H9 (cell line): ENCODE measurements at regions not wholly inside any gene's neighbourhood (a gene's known extent, or its start where the extent isn't known, plus 50 kb on each side); places are given as distances from the start of the nearest gene placed in this dataset.

Experiments
- DNase-seq: peaks from one replicate; pipeline ENCODE4 v3.0.0-alpha.2; 2017
- H2AFZ ChIP-seq: one replicate; pipeline ENCODE4 v1.6.1; 2013; ENCODE audit warnings: mild to moderate bottlenecking, low read length, control low read depth, moderate library complexity
- H2AK5ac ChIP-seq: 2 replicates; pipeline ENCODE4 v1.6.1; 2013; ENCODE audit warnings: low read length, control low read depth, mixed read lengths; ENCODE audit not compliant: insufficient read length
- H2BK120ac ChIP-seq: one replicate; pipeline ENCODE4 v1.6.1; 2013; ENCODE audit warnings: low read depth, mild to moderate bottlenecking, low read length, control low read depth, inconsistent platforms; ENCODE audit not compliant: poor library complexity, severe bottlenecking
- H2BK12ac ChIP-seq: 2 replicates; pipeline ENCODE4 v1.6.1; 2013; ENCODE audit warnings: low read length, control low read depth, mixed read lengths, low read depth; ENCODE audit not compliant: insufficient read length
- H2BK15ac ChIP-seq: 2 replicates; pipeline ENCODE4 v1.6.1; 2013; ENCODE audit warnings: low read depth, low read length, control low read depth
- H2BK20ac ChIP-seq: one replicate; pipeline ENCODE4 v1.6.1; 2013; ENCODE audit warnings: low read depth, mild to moderate bottlenecking, low read length, control low read depth, inconsistent platforms; ENCODE audit not compliant: poor library complexity, severe bottlenecking
- H2BK5ac ChIP-seq: 2 replicates; pipeline ENCODE4 v1.6.1; 2013; ENCODE audit warnings: low read length, control low read depth, mixed read lengths; ENCODE audit not compliant: insufficient read length
- H3K14ac ChIP-seq: 2 replicates; pipeline ENCODE4 v1.6.1; 2013; ENCODE audit warnings: low read length, control low read depth; ENCODE audit not compliant: insufficient read depth
- H3K18ac ChIP-seq: 2 replicates; pipeline ENCODE4 v1.6.1; 2013; ENCODE audit warnings: low read depth, mild to moderate bottlenecking, mixed read lengths, low read length, control low read depth; ENCODE audit not compliant: insufficient read length
- H3K23ac ChIP-seq: 2 replicates; pipeline ENCODE4 v1.6.1; 2013; ENCODE audit warnings: low read length, control low read depth, mixed read lengths, low read depth; ENCODE audit not compliant: insufficient read length
- H3K23me2 ChIP-seq: 2 replicates; pipeline ENCODE4 v1.6.1; 2013; ENCODE audit warnings: low read depth, mild to moderate bottlenecking, mixed read lengths, low read length, control low read depth; ENCODE audit not compliant: insufficient read length, poor library complexity, severe bottlenecking
- H3K27ac ChIP-seq: 2 replicates; pipeline ENCODE4 v1.5.1; 2013; ENCODE audit warnings: low read length, control low read depth, mixed read lengths, low read depth; ENCODE audit not compliant: insufficient read length
- H3K27me3 ChIP-seq: 2 replicates; pipeline ENCODE4 v1.6.1; 2013; ENCODE audit warnings: low read length, control low read depth, inconsistent platforms; ENCODE audit not compliant: insufficient read depth
- H3K4ac ChIP-seq: 2 replicates; pipeline ENCODE4 v1.6.1; 2013; ENCODE audit warnings: low read depth, mild to moderate bottlenecking, control low read depth, inconsistent platforms, low read length, moderate library complexity
- H3K4me1 ChIP-seq: 2 replicates; pipeline ENCODE4 v1.6.1; 2013; ENCODE audit warnings: low read length, control low read depth, inconsistent platforms; ENCODE audit not compliant: insufficient read depth
- H3K4me2 ChIP-seq: 2 replicates; pipeline ENCODE4 v1.6.1; 2013; ENCODE audit warnings: low read length, control low read depth, mixed read lengths; ENCODE audit not compliant: insufficient read length, insufficient read depth
- H3K56ac ChIP-seq: 2 replicates; pipeline ENCODE4 v1.6.1; 2013; ENCODE audit warnings: low read depth, mild to moderate bottlenecking, mixed read lengths, low read length, control low read depth; ENCODE audit not compliant: insufficient read length
- H3K79me1 ChIP-seq: 2 replicates; pipeline ENCODE4 v1.6.1; 2013; ENCODE audit warnings: low read depth, mild to moderate bottlenecking, moderate library complexity, low read length, control low read depth, inconsistent platforms; ENCODE audit not compliant: insufficient read depth, poor library complexity, severe bottlenecking
- H3K79me2 ChIP-seq: 2 replicates; pipeline ENCODE4 v1.6.1; 2013; ENCODE audit warnings: low read length, control low read depth, inconsistent platforms; ENCODE audit not compliant: insufficient read depth
- H3K9ac ChIP-seq: 2 replicates; pipeline ENCODE4 v1.6.1; 2013; ENCODE audit warnings: low read length, control low read depth, mixed read lengths; ENCODE audit not compliant: insufficient read length; ENCODE audit errors: extremely low read depth
- H3K9me3 ChIP-seq: one replicate; pipeline ENCODE4 v1.6.1; 2013; ENCODE audit warnings: low read depth, low read length, inconsistent platforms; ENCODE audit not compliant: control insufficient read depth
- H3T11ph ChIP-seq: one replicate; pipeline ENCODE4 v1.6.1; 2013; ENCODE audit warnings: mild to moderate bottlenecking, low read length, control low read depth, inconsistent platforms
- H4K20me1 ChIP-seq: one replicate; pipeline ENCODE4 v1.6.1; 2013; ENCODE audit not compliant: control insufficient read depth, insufficient read length, insufficient read depth
- H4K5ac ChIP-seq: 2 replicates; pipeline ENCODE4 v1.6.1; 2013; ENCODE audit warnings: low read depth, mild to moderate bottlenecking, mixed read lengths, low read length, control low read depth; ENCODE audit not compliant: insufficient read length
- H4K8ac ChIP-seq: replicated peaks from 2 replicates; pipeline ENCODE4 v1.6.1; 2013; ENCODE audit warnings: low read length, control low read depth, mixed read lengths, low read depth; ENCODE audit not compliant: insufficient read length
- H4K91ac ChIP-seq: 2 replicates; pipeline ENCODE4 v1.6.1; 2013; ENCODE audit warnings: low read depth, mild to moderate bottlenecking, moderate library complexity, mixed read lengths, low read length, control low read depth; ENCODE audit not compliant: insufficient read length
- H3K27ac Mint-ChIP-seq, 3 experiments: 2 replicates in 2 of 3; 3 replicates in 1 of 3; pipeline ENCODE4 v1.8.0; 2020 to 2021; ENCODE audit warnings: mixed read lengths in 3 of 3, mild to moderate bottlenecking in 1 of 3, moderate library complexity in 1 of 3
- H3K27me3 Mint-ChIP-seq: 2 replicates; pipeline ENCODE4 v1.8.0; 2021; ENCODE audit warnings: low read depth, mild to moderate bottlenecking, moderate library complexity, mixed read lengths
- H3K36me3 Mint-ChIP-seq, 3 experiments: 2 replicates in 2 of 3; 3 replicates in 1 of 3; pipeline ENCODE4 v1.8.0; 2020 to 2021; ENCODE audit warnings: low read depth in 3 of 3, mixed read lengths in 3 of 3; ENCODE audit not compliant: insufficient read depth in 1 of 3
- H3K4me1 Mint-ChIP-seq, 2 experiments: 2 replicates each; pipeline ENCODE4 v1.8.0; 2020; ENCODE audit warnings: mixed read lengths in 2 of 2
- H3K4me3 Mint-ChIP-seq, 2 experiments: 2 replicates in 1 of 2; 3 replicates in 1 of 2; pipeline ENCODE4 v1.8.0; 2020 to 2021; ENCODE audit warnings: mild to moderate bottlenecking in 2 of 2, mixed read lengths in 2 of 2, moderate library complexity in 1 of 2
- H3K9me3 Mint-ChIP-seq, 2 experiments: 2 replicates in 1 of 2; 3 replicates in 1 of 2; pipeline ENCODE4 v1.8.0; 2020; ENCODE audit warnings: mild to moderate bottlenecking in 2 of 2, mixed read lengths in 2 of 2, moderate library complexity in 1 of 2
- CTCF ChIP-seq: fragments of 200-600 bp; sonication (generic); conservative IDR thresholded peaks from 3 replicates; pipeline ENCODE4 v1.8.0; 2021; ENCODE audit warnings: antibody characterized with exemption, mild to moderate bottlenecking
- WGBS: extraction: QIAGEN DNeasy Blood & Tissue Kit; methylation state at CpG from one replicate; pipeline ENCODE4 v1.1.7; 2013; ENCODE audit warnings: missing lambda C conversion rate, low lambda C conversion rate, mixed read lengths; ENCODE audit not compliant: insufficient read length; ENCODE audit errors: extremely low coverage; 5-methylcytosine and 5-hydroxymethylcytosine counted together

DNA sequence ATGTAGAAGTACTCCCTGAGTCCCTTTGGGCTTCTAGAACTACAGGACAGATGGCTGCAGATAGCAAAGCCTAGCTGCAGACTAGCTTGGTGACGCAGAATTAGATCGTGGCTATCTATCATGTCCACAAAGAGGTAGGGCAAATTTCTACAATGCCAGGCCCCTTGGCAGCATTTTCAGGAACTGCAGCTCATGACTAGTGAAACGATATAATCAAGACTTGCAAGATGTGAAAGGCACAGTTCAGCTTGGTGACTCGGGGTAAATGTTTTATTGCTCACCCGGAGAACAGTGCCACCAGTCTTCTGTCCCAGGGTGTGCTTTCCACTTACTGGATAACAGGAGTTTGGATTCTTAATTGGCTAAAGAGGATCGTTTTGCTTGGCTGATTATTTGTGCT lies 108.7 kb upstream of the LY86 start:
- H4K5ac ChIP-seq, result no peak overlapping the region
- H4K8ac ChIP-seq, result no peak overlapping the region
- no peaks in the 10 kb centered on the region for H3K9me3 ChIP-seq
- no peaks in the 10 kb centered on the region for H4K20me1 ChIP-seq
- no peak overlapping the region for H3K56ac ChIP-seq
- no peaks in the 10 kb centered on the region for H3K36me3 Mint-ChIP-seq
- H2BK20ac ChIP-seq, result no peak overlapping the region
- no peaks in the 10 kb centered on the region for H3K23me2 ChIP-seq
- no CpG with 5 or more reads among the region's 6 CpGs for WGBS
- no peaks in the 10 kb centered on the region for H3K4me1 ChIP-seq
- no peaks in the 10 kb centered on the region for H3K79me1 ChIP-seq
- no peak overlapping the region for H3T11ph ChIP-seq
- no peak overlapping the region for H3K4me2 ChIP-seq
- H2BK12ac ChIP-seq, result no peak overlapping the region
- H3K9me3 Mint-ChIP-seq, result peaks cover 7% of the 10 kb centered on the region in 2 experiments; a peak in 2 of 5 replicates
- H2BK15ac ChIP-seq, result no peak overlapping the region
- H2BK5ac ChIP-seq, result no peak overlapping the region
- no peak overlapping the region for H2BK120ac ChIP-seq
- no peaks in the 10 kb centered on the region; the same call in 1 of the 2 replicates for H3K27me3 Mint-ChIP-seq
- peaks cover 4 to 8% of the 10 kb centered on the region in 2 experiments; a peak in 2 of 4 replicates for H3K4me1 Mint-ChIP-seq
- no peak overlapping the region for H3K4ac ChIP-seq
- H3K9ac ChIP-seq, result no peak overlapping the region
- DNase-seq, result no peak
- no peak overlapping the region for H3K18ac ChIP-seq
- no peaks in the 10 kb centered on the region for H3K79me2 ChIP-seq
- no peak overlapping the region for H2AK5ac ChIP-seq
- H3K23ac ChIP-seq, result no peak overlapping the region
- no peak overlapping the region for H3K14ac ChIP-seq
- H3K27me3 ChIP-seq, result no peaks in the 10 kb centered on the region
- H2AFZ ChIP-seq, result no peak overlapping the region
- no peak for TF ChIP-seq CTCF
- no peak overlapping the region for H3K27ac ChIP-seq
- H3K27ac Mint-ChIP-seq, result no peak overlapping the region
- no peak overlapping the region for H4K91ac ChIP-seq
- no peak overlapping the region for H3K4me3 Mint-ChIP-seq
